ENCODE measurements at regions not wholly inside any gene's neighbourhood (a gene's known extent, or its start where the extent isn't known, plus 50 kb on each side); places are given as distances from the start of the nearest gene placed in this dataset.

DNA sequence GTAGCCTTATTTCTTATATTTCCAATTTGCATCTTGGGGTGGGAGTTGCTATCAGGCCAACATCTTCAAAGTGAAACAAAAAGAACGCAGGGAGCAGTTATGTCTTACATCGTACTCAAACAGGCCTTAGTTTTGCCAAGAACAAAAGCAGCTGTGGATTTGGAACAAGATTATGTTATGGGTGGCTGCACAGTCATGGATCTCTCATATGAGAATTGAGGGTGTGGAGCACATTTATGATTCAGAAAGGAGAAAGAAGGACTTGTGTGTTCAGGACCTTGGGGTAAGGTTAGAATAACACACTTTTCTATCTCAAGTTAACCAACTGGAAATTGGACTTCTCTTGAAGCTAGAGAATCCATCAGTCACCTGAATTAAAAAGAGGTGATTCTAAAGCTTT is 259.9 kb downstream of the FOXA2 start:
- TF ChIP-seq ZNF274 (IDR thresholded peaks at IDR 0.05; ENCODE audit: low read depth, low read length): no peak
- no peak for TF ChIP-seq YY1 (IDR thresholded peaks at IDR 0.05; ENCODE audit: insufficient read depth, insufficient read length)
